ENCODE measurements at regions not wholly inside any gene's neighbourhood (a gene's known extent, or its start where the extent isn't known, plus 50 kb on each side); places are given as distances from the start of the nearest gene placed in this dataset.

DNA sequence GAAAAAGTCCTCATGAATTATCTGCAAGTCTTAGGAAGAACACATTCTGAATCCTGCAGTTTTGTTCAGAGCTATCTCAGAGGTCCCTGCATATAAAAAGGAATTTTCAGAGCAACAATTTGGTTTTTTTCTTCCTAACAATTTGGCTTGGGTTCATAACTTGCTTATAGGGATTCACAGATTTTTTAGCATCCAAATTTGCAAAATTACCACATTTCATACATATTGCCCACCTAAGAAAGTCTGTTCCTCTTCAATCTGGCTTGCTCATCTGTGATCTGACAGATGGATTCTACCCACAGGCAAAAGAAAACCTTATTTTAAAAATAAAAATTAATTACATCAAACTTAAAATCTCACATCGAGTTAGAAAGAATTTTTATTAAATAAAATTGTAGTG, 714.4 kb upstream of the NCAM2 start:
- TF ChIP-seq, protein P1, sequence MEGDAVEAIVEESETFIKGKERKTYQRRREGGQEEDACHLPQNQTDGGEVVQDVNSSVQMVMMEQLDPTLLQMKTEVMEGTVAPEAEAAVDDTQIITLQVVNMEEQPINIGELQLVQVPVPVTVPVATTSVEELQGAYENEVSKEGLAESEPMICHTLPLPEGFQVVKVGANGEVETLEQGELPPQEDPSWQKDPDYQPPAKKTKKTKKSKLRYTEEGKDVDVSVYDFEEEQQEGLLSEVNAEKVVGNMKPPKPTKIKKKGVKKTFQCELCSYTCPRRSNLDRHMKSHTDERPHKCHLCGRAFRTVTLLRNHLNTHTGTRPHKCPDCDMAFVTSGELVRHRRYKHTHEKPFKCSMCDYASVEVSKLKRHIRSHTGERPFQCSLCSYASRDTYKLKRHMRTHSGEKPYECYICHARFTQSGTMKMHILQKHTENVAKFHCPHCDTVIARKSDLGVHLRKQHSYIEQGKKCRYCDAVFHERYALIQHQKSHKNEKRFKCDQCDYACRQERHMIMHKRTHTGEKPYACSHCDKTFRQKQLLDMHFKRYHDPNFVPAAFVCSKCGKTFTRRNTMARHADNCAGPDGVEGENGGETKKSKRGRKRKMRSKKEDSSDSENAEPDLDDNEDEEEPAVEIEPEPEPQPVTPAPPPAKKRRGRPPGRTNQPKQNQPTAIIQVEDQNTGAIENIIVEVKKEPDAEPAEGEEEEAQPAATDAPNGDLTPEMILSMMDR (IDR thresholded peaks at IDR 0.05) = no peak
- TF ChIP-seq EP300 (IDR thresholded peaks at IDR 0.05) = no peak
- no peak for TF ChIP-seq POLR2A (IDR thresholded peaks at IDR 0.05; ENCODE audit: low read depth)
- no peak for TF ChIP-seq POLR2AphosphoS5 (IDR thresholded peaks at IDR 0.05)
